GM18519 (cell line): ENCODE measurements at regions not wholly inside any gene's neighbourhood (a gene's known extent, or its start where the extent isn't known, plus 50 kb on each side); places are given as distances from the start of the nearest gene placed in this dataset.

ENCODE experiments used
- ATAC-seq: cut with Tn5 transposase; IDR thresholded peaks from one replicate; pipeline ENCODE4 v1.9.1; 2021; ENCODE audit warnings: mild to moderate bottlenecking, moderate library complexity; ENCODE audit not compliant: unreplicated experiment, low FRiP score

DNA sequence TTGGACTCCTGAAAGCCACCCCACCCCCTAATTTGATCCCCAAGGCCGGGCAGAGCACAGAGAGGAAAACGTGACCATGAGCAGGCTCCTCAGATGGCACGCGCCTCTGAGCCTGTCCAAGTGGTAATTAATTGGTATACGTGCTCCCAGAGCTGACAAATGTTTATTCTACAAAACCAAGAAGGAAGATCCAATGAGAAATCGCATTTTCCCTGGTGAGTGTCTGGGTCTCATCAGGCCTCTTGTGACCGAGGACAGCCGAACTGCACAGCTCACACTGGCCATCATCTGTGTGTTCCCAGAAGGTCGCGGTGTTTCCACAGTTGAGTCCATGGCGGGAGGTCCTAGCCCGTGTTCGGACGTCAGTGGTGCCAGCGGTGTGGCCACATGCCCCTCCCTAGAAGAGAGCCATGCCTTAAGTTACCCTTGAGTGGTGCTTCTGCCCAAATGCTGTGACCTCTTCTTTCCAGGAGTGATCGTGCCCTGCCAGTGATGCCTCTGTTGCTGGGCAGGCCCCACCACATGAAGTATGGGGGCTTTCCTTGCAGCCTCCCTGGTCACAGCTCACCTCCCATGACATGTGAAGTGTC, 317.5 kb upstream of the RTL1 start:
- ATAC-seq: no peak

DNA sequence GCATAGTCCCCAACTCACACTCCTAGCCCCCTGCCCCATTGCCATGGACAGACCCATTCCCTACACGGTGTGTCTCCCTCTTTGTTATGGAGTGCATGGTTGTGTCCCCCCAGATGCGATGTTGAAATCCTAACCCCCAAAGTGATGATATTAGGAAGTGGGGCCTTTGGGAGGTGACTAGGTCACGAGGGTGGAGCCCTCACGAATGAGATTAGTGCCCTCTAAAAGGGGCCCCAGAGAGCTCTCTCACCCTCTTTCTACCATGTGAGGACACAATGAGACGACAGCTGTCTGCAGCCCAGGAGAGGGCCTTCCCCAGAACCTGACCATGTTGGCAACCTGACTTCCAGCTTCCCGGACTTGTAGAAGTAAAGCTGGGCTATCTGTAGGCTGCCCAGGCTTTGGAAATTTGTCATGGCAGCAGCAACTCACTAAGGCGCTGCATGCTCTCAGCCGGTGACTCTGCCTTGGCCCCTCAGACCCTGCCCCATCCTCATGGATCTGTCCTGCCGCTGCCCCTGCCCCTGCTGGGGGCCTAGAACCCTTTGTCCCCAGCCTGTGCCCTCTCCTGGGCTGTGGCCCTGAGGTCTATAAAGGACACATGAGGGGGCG, 318.1 kb upstream of the RTL1 start:
- ATAC-seq: no peak

GRCh38 chr14:101222362-101223070, 319.0 kb upstream of the RTL1 start:
- no peak for ATAC-seq

DNA sequence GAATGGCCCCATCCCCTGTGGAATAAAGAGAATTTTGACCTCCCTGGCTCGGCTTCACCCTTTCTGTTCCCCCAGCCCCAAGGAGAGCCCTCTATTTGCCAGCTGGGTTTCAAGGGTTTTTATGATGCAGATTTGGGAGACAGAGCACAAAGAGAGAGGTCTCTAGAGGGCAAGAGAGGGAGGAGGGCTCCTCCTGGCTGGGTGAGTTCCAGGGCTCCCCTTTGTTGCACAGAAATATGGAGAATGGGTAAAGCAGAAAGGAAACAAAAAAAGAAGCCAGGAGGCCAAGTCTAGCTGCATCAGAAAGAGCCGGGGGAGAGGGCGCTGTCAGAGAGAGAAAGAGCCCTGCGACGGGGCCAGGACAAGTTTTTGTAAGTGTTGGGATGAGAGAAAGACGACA, 319.6 kb upstream of the RTL1 start:
- ATAC-seq: no peak

DNA sequence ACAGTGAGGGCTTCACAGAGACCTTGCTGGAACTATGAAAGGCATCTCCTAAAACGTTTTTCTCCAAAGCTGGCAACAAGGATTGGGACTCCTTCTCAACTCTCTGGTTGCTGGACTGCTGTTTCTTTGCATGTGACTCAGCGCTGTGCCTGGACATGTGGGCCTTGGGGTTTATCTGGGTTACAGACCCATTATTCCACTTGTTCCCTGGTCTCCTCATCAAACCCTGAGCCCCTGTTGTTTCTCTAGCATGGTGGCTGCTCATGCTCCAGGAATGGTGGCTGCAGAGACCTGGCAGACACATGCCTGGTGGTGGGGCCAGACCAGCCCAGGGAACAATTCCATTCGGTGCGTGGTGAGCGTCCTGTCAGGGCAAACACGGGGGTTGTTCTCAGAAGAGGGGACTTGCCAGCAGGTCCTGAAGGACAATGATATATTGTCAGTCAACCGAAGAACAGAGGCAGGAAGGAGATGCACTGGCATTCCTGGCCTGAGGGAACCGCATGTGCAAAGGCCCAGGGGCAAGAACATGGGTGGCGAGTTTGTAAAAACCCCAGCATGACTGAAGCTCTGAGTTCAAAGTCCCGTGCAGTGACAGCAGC, 320.1 kb upstream of the RTL1 start:
- no peak for ATAC-seq

- no peak for ATAC-seq
Measured at GRCh38 chr14:101224356-101225156, 321.0 kb upstream of the RTL1 start.

DNA sequence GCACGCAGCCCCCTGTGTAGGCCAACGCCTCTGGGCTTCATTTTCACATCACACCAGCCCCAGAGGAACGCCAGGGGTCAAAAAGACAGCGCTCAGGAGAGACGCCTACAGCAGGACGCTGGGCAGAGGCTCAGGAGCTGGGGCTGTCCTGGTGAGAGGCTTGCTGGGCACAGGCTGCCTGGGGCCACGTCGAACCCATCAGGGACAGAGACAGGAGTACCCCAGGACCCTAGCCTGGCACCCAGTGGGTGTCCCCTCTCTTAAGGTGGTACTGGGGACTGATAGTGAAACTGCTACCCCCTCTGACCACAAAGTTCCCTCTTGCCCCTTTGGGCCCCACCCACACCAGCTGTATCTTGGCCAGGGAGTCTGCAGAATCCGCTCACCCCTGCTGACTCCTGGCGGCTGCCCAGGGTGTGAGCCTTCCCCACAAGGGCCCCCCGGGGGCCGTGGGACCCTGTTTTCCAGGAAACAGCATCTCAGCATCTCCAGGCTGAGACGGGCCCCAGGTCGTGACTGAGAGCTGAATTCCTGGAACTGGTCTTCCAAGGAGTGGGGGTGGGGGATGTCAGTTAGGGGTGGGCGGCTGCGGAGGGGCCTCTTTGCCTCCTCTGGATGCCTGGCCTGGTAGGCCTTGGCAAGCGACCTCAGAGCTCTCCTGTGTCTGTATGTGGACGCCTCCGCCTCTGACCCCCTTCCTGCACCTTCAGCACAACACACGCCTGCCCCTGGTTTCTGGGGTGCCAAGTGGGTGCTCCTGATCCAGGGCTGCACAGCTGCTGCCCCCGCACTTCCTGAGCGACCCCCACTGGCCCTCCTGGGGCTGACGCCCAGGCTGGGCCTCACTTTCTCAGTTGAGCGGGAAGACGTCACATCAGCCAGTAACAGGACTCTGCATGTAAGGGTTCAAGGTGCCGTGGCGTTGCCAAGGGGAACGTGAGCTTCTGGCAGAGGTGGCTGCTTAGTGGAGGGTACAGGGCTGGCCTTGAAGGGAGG, 321.9 kb upstream of the RTL1 start:
- no peak for ATAC-seq

- ATAC-seq: no peak
Measured at GRCh38 chr14:101226265-101226602, 322.7 kb upstream of the RTL1 start.

- ATAC-seq: no peak
Measured at GRCh38 chr14:101226603-101227425, 323.3 kb upstream of the RTL1 start.

GRCh38 chr14:101227611-101228594, 324.4 kb upstream of the RTL1 start:
- ATAC-seq: no peak

DNA sequence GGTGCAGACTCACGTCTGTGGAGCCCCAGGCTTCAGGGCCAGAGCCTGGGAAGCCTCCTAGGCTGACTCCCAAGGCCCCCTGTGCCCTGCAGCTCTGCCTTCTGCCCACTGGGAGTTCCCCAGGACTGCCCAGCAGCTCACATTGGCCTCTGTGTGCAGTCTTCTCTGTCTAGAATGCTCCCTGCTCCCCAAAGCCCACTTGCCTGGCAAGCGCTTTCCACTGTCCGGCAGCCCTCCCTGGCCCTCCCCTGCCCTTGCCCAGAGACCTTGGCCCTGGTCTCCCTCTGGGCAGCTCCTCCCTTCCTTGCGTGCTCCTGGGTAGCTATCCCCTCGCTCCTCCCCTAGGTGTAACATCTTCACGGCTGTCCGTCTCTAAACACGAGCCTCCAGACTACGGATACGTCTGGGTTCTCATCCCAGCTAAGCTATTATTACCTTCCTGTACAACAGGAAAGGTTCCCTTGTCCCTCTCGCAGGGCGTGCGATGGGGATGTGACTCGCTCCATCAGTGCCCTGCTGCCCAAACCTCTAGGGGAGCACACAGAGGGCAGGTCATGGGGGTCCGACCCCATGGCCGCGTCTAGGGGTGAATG, 325.5 kb upstream of the RTL1 start:
- ATAC-seq: no peak

DNA sequence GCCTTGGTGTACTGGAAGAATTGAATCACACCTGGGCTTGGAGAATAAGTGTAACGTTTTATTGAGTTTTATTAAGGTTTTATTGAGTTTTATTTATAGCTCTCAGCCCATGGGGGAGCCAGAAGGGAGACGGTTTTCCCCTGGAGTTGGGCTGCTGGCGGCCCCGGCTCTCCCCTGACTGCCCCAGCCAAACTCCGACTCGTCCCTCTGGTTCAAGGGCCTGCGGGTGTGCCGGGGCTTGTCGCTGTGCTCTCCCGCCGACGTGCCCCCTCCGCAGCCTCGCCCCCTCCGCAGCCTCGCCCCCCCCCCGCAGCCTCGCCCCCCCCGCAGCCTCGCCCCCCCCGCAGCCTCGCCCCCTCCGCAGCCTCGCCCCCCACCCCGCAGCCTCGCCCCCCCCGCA, 326.1 kb upstream of the RTL1 start:
- ATAC-seq: no peak

DNA sequence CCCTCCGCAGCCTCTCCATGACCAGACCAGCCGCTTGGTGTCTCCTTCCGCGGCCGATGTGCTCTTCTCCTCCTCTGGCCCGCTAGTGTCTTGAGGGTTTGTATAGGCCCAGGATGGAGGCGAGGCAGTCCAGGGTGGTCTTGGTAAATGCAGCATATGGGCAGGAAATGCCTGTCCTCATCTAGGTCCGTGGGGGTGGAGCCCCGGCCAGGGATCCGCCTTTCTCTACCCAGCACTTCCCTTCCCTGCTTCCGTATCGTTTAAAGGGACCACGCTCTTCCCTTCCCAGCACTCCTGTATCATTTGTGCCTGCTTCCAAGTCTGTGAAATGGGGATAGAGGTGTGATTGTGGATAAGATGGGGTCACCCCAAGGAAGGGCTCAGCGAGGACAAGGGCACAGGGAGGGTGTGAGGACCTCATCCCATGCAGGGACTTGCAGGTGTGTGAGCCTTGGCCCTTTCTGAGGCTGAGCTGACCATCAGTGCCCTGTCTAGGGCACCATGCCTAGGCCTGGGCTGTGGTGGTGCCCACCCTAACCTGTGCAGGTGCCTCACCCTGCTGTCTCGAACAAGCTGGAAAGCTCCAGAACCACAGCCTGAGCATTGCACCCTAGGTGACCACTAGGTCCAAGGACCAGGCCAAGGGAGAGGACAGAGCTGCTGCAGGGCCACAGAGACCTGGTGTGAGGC, 326.8 kb upstream of the RTL1 start:
- ATAC-seq: no peak

DNA sequence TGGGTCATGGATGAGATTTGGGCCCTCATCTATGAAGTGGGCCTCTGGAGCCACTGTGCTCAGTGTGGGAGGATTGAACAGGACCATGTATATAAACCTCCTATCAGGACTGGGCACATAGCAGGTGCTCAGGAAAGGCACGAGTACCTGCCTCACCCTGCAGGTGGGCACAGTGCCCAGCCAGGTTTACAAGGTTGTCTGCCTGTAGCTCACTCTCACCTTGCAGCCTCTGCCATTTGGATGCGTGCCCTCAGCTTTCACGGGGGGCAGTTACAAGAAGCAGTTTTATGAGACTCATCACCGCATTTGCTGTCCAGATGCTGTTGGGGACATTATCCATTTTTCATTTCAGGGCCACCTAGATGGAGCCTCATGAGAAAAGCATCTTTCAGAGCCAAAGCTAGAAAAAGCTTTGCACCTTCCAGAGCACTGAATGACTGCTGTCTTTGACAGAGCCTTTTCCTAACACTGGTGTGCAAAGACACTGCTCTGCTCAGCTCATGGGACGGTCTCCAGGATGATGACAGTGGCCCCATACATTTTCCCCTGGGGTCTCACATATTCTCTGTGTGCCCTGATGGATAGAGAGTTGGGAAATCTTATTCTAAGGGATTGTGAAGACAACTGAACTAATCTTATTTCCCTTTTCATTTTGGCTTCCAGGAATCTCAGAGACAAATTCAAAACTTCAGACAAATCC, 327.5 kb upstream of the RTL1 start:
- ATAC-seq: no peak

DNA sequence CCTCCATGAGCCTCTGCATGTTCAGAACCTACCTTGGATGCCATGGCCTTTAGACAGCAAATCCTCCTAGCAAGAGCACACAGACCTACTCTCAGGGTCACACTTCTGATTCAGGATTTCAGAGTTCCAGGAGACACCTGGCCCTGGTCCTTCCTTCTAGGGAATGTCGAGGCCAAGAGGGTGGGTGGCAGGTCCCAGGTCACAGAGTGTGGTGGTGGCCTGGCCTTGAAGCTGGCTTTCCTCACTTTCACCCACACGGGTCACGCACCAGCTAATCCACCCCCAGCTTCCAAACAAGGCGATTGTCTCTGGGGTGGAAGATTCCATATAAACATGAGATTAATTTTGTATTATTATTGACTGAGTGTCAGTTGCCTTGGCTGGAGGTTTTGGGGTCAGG, 328.3 kb upstream of the RTL1 start:
- no peak for ATAC-seq

DNA sequence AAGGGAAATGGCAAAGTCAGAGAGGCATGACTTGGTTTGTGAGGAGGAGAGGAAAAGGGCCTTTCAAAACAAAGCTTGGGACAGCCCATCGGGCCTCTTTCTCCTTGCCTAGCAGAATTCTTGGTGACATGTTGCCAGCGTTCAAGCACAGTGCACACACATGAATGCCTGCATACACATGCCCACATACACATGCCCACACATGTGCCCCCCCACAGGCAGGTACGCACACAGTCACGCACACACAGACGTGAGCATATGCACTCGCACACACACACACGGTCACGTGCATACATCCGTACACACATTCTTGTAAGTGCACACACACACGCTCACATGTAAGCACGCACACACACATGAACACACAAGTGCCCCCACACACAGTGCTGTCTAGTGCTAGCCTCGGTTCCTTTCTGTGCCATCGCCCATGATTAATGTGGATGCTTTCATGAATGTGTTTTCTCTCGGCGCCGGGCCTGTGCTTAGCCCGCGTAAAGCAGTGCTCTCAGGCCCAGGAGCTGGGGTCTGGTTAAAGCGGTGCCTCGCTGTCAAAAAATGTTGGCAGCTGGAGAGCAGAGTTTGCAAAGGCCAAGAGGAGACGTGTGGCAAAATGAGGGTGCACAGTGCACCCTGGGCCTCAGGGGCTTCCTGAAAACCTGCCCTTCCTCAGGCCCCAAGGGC, 328.8 kb upstream of the DIO3 start:
- no peak for ATAC-seq
